ENCODE measurements at regions not wholly inside any gene's neighbourhood (a gene's known extent, or its start where the extent isn't known, plus 50 kb on each side); places are given as distances from the start of the nearest gene placed in this dataset.

- BruUV-seq (replicated peaks), result no TSS peak
- no peaks in the 10 kb centered on the region for H3K36me3 ChIP-seq (ENCODE audit: control insufficient read depth in 2 of 2, extremely low read depth in 1 of 2, insufficient read depth in 2 of 2, low read length in 2 of 2)
- CTCF ChIA-PET, result no interaction called here
These were observed 217.0 kb downstream of the DMRT2 start for GRCh38 chr9:1267141-1267570.

GRCh38 chr9:1267581-1267980 lies 217.4 kb downstream of the DMRT2 start:
- CTCF ChIA-PET, result no interaction called here

More at GRCh38 chr9:1267141-1267570, 217.0 kb downstream of the DMRT2 start:
- Histone ChIP-seq H3K9ac (replicated peaks; ENCODE audit: extremely low read depth, insufficient read depth, low read length) (no peak overlapping the region), H4K20me1 (replicated peaks; ENCODE audit: control insufficient read depth, extremely low read depth, insufficient read depth, low read length) (no peaks in the 10 kb centered on the region), H3K27me3 (ENCODE audit: control insufficient read depth in 2 of 2, insufficient read depth in 2 of 2, low read length in 2 of 2) (no peaks in the 10 kb centered on the region), H3K4me2 (ENCODE audit: insufficient read depth, low read length) (no peak overlapping the region), H3K79me2 (ENCODE audit: control insufficient read depth, insufficient read depth, low read length) (no peaks in the 10 kb centered on the region), H3K9me3 (replicated peaks; ENCODE audit: control insufficient read depth, insufficient read depth, low read length) (no peaks in the 10 kb centered on the region), H3K4me3 (replicated peaks in 1 of 3; ENCODE audit: insufficient read depth in 1 of 3, low read depth in 1 of 3, low read length in 3 of 3) (no peak overlapping the region), H3K4me1 (ENCODE audit: control insufficient read depth, extremely low read depth, insufficient read depth, low read length) (no peaks in the 10 kb centered on the region), H3K9me1 (replicated peaks; ENCODE audit: control insufficient read depth, extremely low read depth, insufficient read depth, low read length) (no peaks in the 10 kb centered on the region), H2AFZ (ENCODE audit: low read depth, low read length) (no peak overlapping the region), H3K27ac (ENCODE audit: insufficient read depth, low read depth, low read length) (no peak overlapping the region)
- intact Hi-C loops (cut with micrococcal nuclease), result no loop called here
- TF ChIP-seq GATA2 (IDR thresholded peaks at IDR 0.05; ENCODE audit: insufficient read depth, insufficient read length, low read depth, low read length) (no peak), POLR2A (IDR thresholded peaks at IDR 0.05; ENCODE audit: low read depth, low read length) (no peak), MAX (IDR thresholded peaks at IDR 0.05; ENCODE audit: insufficient read depth, insufficient read length) (no peak)
- POLR2A ChIA-PET, result no interaction called here
- no peak for DNase-seq (ENCODE audit: low read depth, low spot score)
- dilution Hi-C loops (cut with MboI; ENCODE audit: extremely low pct_ligation_motif_present, low sequenced_read_pairs), result no loop called here
- FAIRE-seq, result no peak

More at GRCh38 chr9:1267581-1267980, 217.4 kb downstream of the DMRT2 start:
- no peaks in the 10 kb centered on the region for H3K79me2 ChIP-seq (ENCODE audit: control insufficient read depth, insufficient read depth, low read length)
- no peaks in the 10 kb centered on the region for H3K9me1 ChIP-seq (replicated peaks; ENCODE audit: control insufficient read depth, extremely low read depth, insufficient read depth, low read length)
- peaks cover under 1% of the 10 kb centered on the region for H3K9me3 ChIP-seq (replicated peaks; ENCODE audit: control insufficient read depth, insufficient read depth, low read length)
- H3K9ac ChIP-seq (replicated peaks; ENCODE audit: extremely low read depth, insufficient read depth, low read length), result no peak overlapping the region
- H3K36me3 ChIP-seq (ENCODE audit: control insufficient read depth in 2 of 2, extremely low read depth in 1 of 2, insufficient read depth in 2 of 2, low read length in 2 of 2), result no peaks in the 10 kb centered on the region
- intact Hi-C loops (cut with micrococcal nuclease), result no loop called here
- H4K20me1 ChIP-seq (replicated peaks; ENCODE audit: control insufficient read depth, extremely low read depth, insufficient read depth, low read length), result no peaks in the 10 kb centered on the region
- TF ChIP-seq FOS (IDR thresholded peaks at IDR 0.05; ENCODE audit: borderline replicate concordance, insufficient read depth, low read length), result no peak
- no peak overlapping the region for H2AFZ ChIP-seq (ENCODE audit: low read depth, low read length)
- no peak for FAIRE-seq
- dilution Hi-C loops (cut with MboI; ENCODE audit: extremely low pct_ligation_motif_present, low sequenced_read_pairs), result no loop called here
- no peak overlapping the region for H3K27ac ChIP-seq (ENCODE audit: insufficient read depth, low read depth, low read length)
- no peak for DNase-seq (ENCODE audit: low read depth, low spot score)
- H3K4me3 ChIP-seq (replicated peaks in 1 of 3; ENCODE audit: insufficient read depth in 1 of 3, low read depth in 1 of 3, low read length in 3 of 3), result no peak overlapping the region
- H3K27me3 ChIP-seq (ENCODE audit: control insufficient read depth in 2 of 2, insufficient read depth in 2 of 2, low read length in 2 of 2), result no peaks in the 10 kb centered on the region
- POLR2A ChIA-PET, result no interaction called here
- no TSS peak for BruUV-seq (replicated peaks)
- no peaks in the 10 kb centered on the region for H3K4me1 ChIP-seq (ENCODE audit: control insufficient read depth, extremely low read depth, insufficient read depth, low read length)
- no peak overlapping the region for H3K4me2 ChIP-seq (ENCODE audit: insufficient read depth, low read length)

Data from endothelial cell of umbilical vein (primary cell).